Left colon (tissue), 2 donors: ENCODE measurements at regions not wholly inside any gene's neighbourhood (a gene's known extent, or its start where the extent isn't known, plus 50 kb on each side); places are given as distances from the start of the nearest gene placed in this dataset.

ENCODE experiments used
- ATAC-seq: fragments of 200-7000 bp; cut with Tn5 transposase; one replicate; pipeline ENCODE4 v1.9.1; 2020; ENCODE audit warnings: mild to moderate bottlenecking, moderate library complexity
- DNase-seq, 2 donors: peaks; one replicate each; pipeline ENCODE4 v3.0.0-alpha.2; 2020
- intact Hi-C, 2 donors: fragments of 100-400 bp; cut with DNase I in 1 of 2; cut with micrococcal nuclease in 1 of 2; formaldehyde crosslinking; loops; one replicate each; pipeline versions ENCODE4 v1.11.2 to v1.14.0; 2022; cut with DNase I, micrococcal nuclease
- donor health status: DM: no; HTN: no; CAD: no.
- donor health status: DM: yes; HTN: yes; CAD: no.

DNA sequence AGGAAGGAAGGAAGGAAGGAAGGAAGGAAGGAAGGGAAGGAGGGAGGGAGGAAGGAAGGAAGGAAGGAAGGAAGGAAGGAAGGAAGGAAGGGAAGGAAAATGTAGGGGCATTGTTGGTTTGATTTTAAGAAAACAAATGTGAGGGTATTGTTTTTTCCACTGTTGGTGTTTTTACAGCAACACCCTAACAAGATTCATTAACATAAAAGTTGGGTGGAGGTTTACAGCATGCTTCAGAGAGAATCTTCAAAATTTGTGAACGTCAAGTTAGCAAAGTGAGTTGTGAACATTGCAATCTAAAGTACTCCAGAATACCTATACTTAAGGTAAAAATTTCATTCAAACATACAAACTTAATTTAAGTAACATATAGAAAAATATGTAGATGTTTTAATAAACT is 200.2 kb upstream of the ID4 start:
- no peak for DNase-seq
- no peak for ATAC-seq
- intact Hi-C loops, result no loop called here

DNA sequence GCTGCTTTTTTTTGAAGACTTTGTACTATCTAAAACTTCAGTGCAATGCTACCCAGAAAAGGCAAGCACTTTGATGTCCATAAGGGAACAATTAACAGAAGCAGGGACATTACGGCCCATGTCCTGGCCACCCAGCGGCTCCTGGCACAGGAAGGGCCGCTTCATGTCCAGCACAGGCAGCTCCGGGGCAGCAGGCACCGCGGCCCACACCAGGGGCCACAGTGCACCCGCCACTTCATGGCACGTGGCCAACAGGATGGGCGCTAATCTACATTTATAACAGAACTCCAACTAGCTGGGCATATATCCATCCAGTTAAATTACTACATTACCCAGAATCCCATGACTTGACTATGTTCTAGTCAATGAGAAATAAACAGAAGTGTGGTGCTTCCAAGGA is 198.2 kb upstream of the ID4 start:
- DNase-seq (no peak), ATAC-seq (no peak)
- intact Hi-C loops, result no loop called here

- no peak for ATAC-seq
- no peak for DNase-seq
- intact Hi-C loops, result no loop called here
These were observed 193.9 kb upstream of the ID4 start for GRCh38 chr6:19643287-19643686.

DNA sequence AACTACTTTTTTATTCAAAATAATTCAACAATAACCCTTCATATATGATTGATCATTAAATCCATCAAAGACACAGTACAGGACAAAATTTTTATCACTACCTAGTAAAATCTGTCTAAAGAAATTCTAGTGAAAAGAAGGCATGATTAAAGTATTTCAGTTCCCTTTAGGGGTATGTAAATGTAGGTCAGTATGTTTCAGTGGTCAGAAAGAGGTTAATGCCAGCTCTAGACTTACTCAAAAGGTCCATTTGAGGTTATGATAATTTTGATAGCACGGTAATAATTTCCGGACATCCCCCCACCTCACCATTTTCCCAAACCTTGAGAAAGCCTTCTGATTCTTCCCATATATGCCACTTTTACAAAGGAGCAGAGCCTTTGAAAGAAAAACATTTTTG is 193.5 kb upstream of the ID4 start:
- DNase-seq (no peak), ATAC-seq (no peak)
- intact Hi-C loops, result no loop called here

- ATAC-seq, result no peak
- intact Hi-C loops, result no loop called here
- no peak for DNase-seq
These were observed 181.4 kb upstream of the ID4 start for GRCh38 chr6:19655744-19656143.

- DNase-seq (no peak), ATAC-seq (no peak)
- intact Hi-C loops, result no loop called here
These were observed 176.9 kb upstream of the ID4 start for GRCh38 chr6:19660123-19660910.

DNA sequence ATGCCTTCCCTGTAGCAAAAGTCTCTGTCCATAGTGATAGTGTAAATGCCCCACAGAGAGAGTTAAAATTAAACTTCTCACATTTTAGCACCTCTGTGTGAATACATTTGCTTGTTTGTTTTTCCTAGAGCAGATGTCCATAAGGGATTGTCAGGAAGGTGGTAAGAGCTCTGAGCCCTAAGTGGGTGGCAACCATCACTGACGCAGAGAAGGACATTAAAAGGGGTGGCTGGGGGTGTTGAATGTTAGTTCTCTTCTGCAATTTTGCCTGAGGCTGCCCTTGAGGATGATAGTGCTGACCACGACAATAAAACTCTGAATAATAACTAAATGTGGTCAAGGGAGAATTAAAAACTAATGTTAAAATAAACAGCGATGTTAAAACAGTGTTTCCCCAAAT is 174.3 kb upstream of the ID4 start:
- DNase-seq (no peak), ATAC-seq (no peak)
- intact Hi-C loops, result no loop called here

GRCh38 chr6:19663479-19663878 is 173.7 kb upstream of the ID4 start:
- ATAC-seq (no peak), DNase-seq (no peak)
- intact Hi-C loops, result no loop called here

DNA sequence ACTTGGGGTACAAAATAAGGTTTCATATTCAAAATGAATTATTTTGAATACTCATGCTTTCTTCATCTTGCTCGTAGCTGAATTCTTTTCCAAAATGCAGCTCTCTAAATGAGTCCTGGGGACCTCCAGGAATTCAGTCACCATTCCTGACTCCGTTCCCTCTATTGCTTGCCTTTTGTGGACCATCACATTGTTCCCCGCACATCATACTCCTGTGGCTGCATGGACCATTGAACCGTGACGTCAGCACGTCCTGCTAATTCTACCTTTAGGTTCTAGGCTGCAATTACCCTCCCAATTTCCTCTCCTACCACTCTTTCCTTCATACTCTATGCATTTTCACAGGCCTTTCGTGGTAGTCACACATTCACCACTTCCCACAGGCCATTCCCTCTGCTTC is 173.1 kb upstream of the ID4 start:
- ATAC-seq (no peak), DNase-seq (no peak)
- intact Hi-C loops, result no loop called here

DNA sequence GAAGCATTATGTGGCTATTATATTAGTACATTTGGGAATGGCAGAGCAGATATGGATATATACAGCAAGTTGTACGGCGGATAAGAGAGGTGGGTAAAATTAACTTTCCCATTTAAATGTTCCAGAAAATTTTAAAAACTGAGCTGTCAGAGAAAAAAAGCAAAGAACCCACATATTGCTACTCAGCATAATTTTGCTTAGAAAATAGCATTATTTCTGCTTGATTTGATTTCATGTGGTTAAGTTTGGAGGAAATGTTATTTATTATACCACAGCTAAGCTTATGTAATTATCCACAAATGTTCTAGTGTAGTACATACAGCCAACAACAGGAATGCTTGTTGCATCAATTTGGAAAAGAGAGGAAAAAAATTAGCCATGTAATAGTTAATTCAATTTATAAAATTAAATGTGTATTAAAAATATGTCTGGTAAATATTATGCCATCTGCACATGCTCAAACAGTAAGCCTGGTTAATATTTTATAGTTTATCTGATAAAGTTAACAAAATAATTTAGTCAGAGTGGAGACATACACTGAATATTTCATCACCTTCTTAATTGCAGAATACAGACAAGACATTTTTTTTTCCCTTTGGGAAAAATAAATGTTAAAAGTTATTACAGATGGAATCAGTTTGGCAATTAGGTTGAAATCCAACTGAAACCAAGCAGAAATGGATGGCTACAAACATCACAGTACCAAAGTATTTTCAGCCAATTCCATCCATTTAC is 172.1 kb upstream of the ID4 start:
- no peak for ATAC-seq
- intact Hi-C loops, result no loop called here
- no peak for DNase-seq

- DNase-seq (no peak), ATAC-seq (no peak)
- intact Hi-C loops, result no loop called here
These were observed 171.6 kb upstream of the ID4 start for GRCh38 chr6:19665613-19665909.

- intact Hi-C loops, result no loop called here
- DNase-seq (no peak), ATAC-seq (no peak)
These were observed 168.5 kb upstream of the ID4 start for GRCh38 chr6:19668710-19669109.

GRCh38 chr6:19669206-19669605 is 168.0 kb upstream of the ID4 start:
- DNase-seq, result no peak
- no peak for ATAC-seq
- intact Hi-C loops, result no loop called here

DNA sequence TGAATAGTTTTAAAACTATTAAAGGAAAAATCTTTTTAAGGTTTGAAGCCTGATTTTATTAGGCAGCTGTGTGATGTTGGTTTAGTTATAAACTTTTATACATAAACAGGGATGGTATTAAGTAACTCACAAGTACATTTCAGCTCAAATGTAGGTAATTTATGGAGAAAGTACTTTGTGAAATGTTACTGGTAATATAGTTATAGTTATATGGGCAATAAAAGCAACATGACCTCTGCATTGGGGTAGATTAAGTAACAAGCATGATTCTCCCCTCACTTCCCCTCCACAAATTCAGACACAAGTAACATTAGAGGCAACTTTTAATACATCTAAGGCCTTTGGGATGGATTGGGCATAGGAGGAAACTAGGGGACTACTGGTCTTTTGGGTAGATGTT is 154.3 kb upstream of the ID4 start:
- intact Hi-C loops, result no loop called here
- ATAC-seq (no peak), DNase-seq (no peak)

DNA sequence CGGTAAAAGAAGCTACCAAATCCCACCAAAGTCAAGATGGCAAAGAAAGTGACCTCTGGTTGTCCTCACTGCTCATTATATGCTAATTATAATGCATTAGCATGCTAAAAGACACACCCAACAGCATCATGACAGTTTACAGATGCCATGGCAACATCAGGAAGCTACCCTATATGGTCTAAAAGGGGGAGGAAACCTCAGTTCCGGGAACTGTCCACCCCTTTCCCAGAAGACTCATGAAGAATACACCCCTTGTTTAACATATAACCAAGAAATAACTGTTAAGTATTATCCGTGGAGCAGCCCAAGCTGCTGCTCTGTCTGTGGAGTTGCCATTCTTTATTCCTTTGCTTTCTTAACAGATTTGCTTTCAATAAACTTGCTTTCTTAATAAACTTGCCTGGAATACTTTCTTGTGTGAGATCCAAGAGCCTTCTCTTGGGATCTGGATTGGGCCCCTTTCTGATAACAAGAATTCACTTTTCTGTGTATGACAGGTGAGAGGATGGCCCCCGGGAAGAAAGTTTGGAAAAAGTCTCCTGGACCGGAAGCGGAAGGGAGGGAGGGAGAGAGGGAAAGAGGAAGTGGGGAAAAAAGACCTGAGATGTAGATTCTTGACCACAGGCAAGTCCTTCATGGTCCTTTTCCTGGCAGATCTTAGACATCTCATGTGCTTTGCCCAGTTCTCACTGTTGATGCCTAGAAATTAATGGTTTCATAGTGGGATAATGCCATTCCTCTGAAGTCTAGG is 146.7 kb upstream of the ID4 start:
- no peak for ATAC-seq
- intact Hi-C loops, result no loop called here
- no peak for DNase-seq

DNA sequence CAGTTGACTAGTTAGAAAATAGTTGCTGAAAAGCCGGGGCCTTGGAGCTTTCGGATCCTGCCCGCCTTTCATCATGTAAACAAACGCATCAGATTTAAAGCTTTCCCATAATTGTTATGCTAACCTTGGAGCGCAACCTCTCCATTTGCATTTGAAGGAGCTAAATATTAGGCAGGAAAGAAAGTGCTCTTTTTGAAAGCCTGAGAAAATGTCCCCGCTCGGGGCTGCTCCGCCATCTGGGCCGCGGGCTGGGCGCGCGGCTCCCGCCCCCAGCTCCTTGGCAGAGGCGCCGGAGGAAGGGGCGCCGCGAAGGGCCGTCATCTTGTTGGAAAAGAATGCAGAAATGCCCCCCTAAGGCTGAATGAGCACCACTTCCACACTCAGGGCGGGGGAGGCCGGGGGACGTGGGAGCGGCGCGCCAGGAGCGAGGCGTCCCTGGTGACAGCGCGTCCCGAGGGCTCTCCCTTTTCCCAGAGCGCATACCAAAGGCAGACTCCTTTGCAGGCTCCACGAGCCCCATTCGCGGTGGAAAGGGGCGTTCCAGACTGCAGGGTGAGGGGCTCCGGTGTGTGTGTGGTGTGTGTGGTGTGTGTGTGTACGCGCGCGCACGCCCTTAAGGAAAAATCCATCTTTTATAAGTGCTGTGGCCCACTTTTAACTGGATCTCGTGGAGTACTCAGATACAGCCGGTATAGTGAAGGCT is 145.6 kb upstream of the ID4 start:
- intact Hi-C loops, result no loop called here
- no peak for ATAC-seq
- no peak for DNase-seq

GRCh38 chr6:19692506-19693298 is 144.5 kb upstream of the ID4 start:
- DNase-seq (no peak), ATAC-seq (no peak)
- intact Hi-C loops, result no loop called here

GRCh38 chr6:19694697-19695096 is 142.5 kb upstream of the ID4 start:
- DNase-seq, result no peak
- intact Hi-C loops, result no loop called here
- no peak for ATAC-seq

GRCh38 chr6:19697744-19698290 is 139.4 kb upstream of the ID4 start:
- intact Hi-C loops, result no loop called here
- DNase-seq (no peak), ATAC-seq (no peak)
